Progenitor cell of endocrine pancreas (in vitro differentiated cells): ENCODE measurements at regions not wholly inside any gene's neighbourhood (a gene's known extent, or its start where the extent isn't known, plus 50 kb on each side); places are given as distances from the start of the nearest gene placed in this dataset.

Experiments
- DNase-seq: peaks from one replicate; pipeline ENCODE4 v3.0.0; 2021; ENCODE audit warnings: low spot score; ENCODE audit not compliant: unreplicated experiment
- H3K27ac Mint-ChIP-seq: 2 replicates; pipeline ENCODE4 v1.8.0; 2021; ENCODE audit warnings: mild to moderate bottlenecking, moderate library complexity, mixed read lengths
- H3K27me3 Mint-ChIP-seq: 2 replicates; pipeline ENCODE4 v1.8.0; 2021; ENCODE audit warnings: mixed read lengths
- H3K36me3 Mint-ChIP-seq: 2 replicates; pipeline ENCODE4 v1.8.0; 2022; ENCODE audit warnings: mixed read lengths; ENCODE audit not compliant: insufficient read depth
- H3K4me1 Mint-ChIP-seq: 2 replicates; pipeline ENCODE4 v1.8.0; 2021; ENCODE audit warnings: low read depth, mixed read lengths
- H3K4me3 Mint-ChIP-seq: 2 replicates; pipeline ENCODE4 v1.8.0; 2021; ENCODE audit warnings: low read depth, mild to moderate bottlenecking, moderate library complexity, mixed read lengths
- H3K9me3 Mint-ChIP-seq: 2 replicates; pipeline ENCODE4 v1.8.0; 2021; ENCODE audit warnings: low read depth, mixed read lengths
- CTCF ChIP-seq: fragments of 200-600 bp; sonication (generic); IDR thresholded peaks from one replicate; pipeline ENCODE4 v1.5.0; 2021; ENCODE audit warnings: antibody characterized with exemption, mild to moderate bottlenecking; ENCODE audit not compliant: unreplicated experiment

GRCh38 chr6:169045486-169045885, 208.2 kb downstream of the THBS2 start:
- Mint-ChIP-seq H3K9me3 (no peaks in the 10 kb centered on the region), H3K27me3 (peaks cover 80% of the 10 kb centered on the region), H3K4me3 (no peak overlapping the region), H3K4me1 (peaks cover 2% of the 10 kb centered on the region), H3K27ac (no peak overlapping the region), H3K36me3 (no peaks in the 10 kb centered on the region)
- DNase-seq, result no peak
- no peak for TF ChIP-seq CTCF

- no peak for DNase-seq
Observed at GRCh38 chr6:169044381-169045230, 209.0 kb downstream of the THBS2 start.

GRCh38 chr6:169042061-169042460, 211.6 kb downstream of the THBS2 start:
- Mint-ChIP-seq H3K27me3 (peaks cover 68% of the 10 kb centered on the region), H3K4me1 (peaks cover 2% of the 10 kb centered on the region), H3K36me3 (peaks cover 2% of the 10 kb centered on the region), H3K27ac (no peak overlapping the region), H3K4me3 (no peak overlapping the region), H3K9me3 (peaks cover 11% of the 10 kb centered on the region)
- DNase-seq, result no peak
- no peak for TF ChIP-seq CTCF

More at GRCh38 chr6:169044381-169045230, 209.0 kb downstream of the THBS2 start:
- Mint-ChIP-seq H3K36me3 (no peaks in the 10 kb centered on the region), H3K27me3 (peaks cover 88% of the 10 kb centered on the region), H3K4me1 (peaks cover 2% of the 10 kb centered on the region), H3K9me3 (no peaks in the 10 kb centered on the region), H3K27ac (no peak overlapping the region), H3K4me3 (no peak overlapping the region)
- TF ChIP-seq CTCF, result no peak

- DNase-seq, result no peak
- H3K4me1 Mint-ChIP-seq, result peaks cover 2% of the 10 kb centered on the region
- peaks cover 2% of the 10 kb centered on the region for H3K36me3 Mint-ChIP-seq
- peaks cover 59% of the 10 kb centered on the region for H3K27me3 Mint-ChIP-seq
- H3K27ac Mint-ChIP-seq, result no peak overlapping the region
- peaks cover 11% of the 10 kb centered on the region for H3K9me3 Mint-ChIP-seq
- H3K4me3 Mint-ChIP-seq, result no peak overlapping the region
- TF ChIP-seq CTCF, result no peak
Observed at GRCh38 chr6:169041078-169041477, 212.6 kb downstream of the THBS2 start.

GRCh38 chr6:169038691-169039090, 215.0 kb downstream of the THBS2 start:
- H3K4me1 Mint-ChIP-seq, result peaks cover 2% of the 10 kb centered on the region
- H3K9me3 Mint-ChIP-seq, result peaks cover 11% of the 10 kb centered on the region
- H3K27me3 Mint-ChIP-seq, result peaks cover 44% of the 10 kb centered on the region
- H3K36me3 Mint-ChIP-seq, result peaks cover 2% of the 10 kb centered on the region
- TF ChIP-seq CTCF, result no peak
- no peak overlapping the region for H3K4me3 Mint-ChIP-seq
- no peak overlapping the region for H3K27ac Mint-ChIP-seq
- no peak for DNase-seq
